ENCODE measurements at regions not wholly inside any gene's neighbourhood (a gene's known extent, or its start where the extent isn't known, plus 50 kb on each side); places are given as distances from the start of the nearest gene placed in this dataset.
"Not testable (repeated sequence)": the region's sequence is repeated elsewhere in the genome, so short reads cannot be mapped to it uniquely, and the experiment has no call there.

- in situ Hi-C loops (cut with HindIII; ENCODE audit: low pct_unique_long_range_greater_than_20kb, low sequenced_read_pairs) = no loop called here
- DNase-seq (ENCODE audit: low read depth, low spot score) = peak; percentile 74
Observed at GRCh38 chr1:189149547-189150375, 1327.9 kb downstream of the BRINP3 start.

- peak; percentile 6 for DNase-seq (ENCODE audit: low read depth, low spot score)
- in situ Hi-C loops (cut with HindIII; ENCODE audit: low pct_unique_long_range_greater_than_20kb, low sequenced_read_pairs) = no loop called here
Observed at GRCh38 chr1:189150624-189151023, 1327.0 kb downstream of the BRINP3 start.

- in situ Hi-C loops (cut with HindIII; ENCODE audit: low pct_unique_long_range_greater_than_20kb, low sequenced_read_pairs) = no loop called here
- no peak for DNase-seq (ENCODE audit: low read depth, low spot score)
Observed at GRCh38 chr1:189151361-189151760, 1326.3 kb downstream of the BRINP3 start.

GRCh38 chr1:189152685-189153084 lies 1325.0 kb downstream of the BRINP3 start:
- DNase-seq (ENCODE audit: low read depth, low spot score) = no peak
- in situ Hi-C loops (cut with HindIII; ENCODE audit: low pct_unique_long_range_greater_than_20kb, low sequenced_read_pairs) = no loop called here

DNA sequence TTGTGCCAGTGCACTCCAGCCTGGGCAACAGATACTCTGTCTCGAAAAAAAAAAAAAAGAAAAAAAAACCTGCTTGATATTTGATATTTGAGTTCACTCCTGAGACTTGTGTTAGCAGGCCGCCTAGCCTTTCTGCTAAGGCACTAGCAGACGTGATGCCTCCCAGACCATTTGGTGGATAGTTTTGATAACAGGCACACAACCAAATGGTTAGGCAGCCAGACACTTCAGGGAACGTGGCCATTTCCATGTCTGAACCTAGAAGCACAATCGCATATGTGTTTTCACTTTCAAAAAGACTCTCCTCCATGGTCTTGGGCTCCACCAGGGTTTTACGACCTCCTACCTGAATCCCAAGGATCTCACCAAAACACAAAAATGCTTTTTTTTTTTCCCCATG lies 1319.5 kb downstream of the BRINP3 start:
- no peak for DNase-seq (ENCODE audit: low read depth, low spot score)
- in situ Hi-C loops (cut with HindIII; ENCODE audit: low pct_unique_long_range_greater_than_20kb, low sequenced_read_pairs) = no loop called here

DNA sequence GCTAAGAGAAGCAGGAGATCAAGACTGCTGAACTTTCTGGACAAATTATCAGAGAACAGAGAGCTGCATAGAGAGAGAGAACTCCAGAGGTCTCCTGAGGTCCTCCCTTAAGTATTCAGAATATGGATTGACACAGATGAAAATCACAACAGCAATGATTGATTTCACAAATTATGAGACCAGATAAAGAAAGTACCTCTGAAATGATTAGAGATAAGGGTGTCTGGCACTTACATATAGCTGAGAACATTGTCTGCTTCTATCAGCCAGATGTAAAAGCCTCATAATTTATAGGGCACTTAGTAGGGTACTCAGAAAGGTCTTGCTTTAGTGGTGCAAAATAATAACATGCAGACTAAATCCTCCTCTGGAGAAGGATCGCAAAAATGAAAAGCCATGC lies 1301.8 kb downstream of the BRINP3 start:
- no peak for DNase-seq (ENCODE audit: low read depth, low spot score)
- in situ Hi-C loops (cut with HindIII; ENCODE audit: low pct_unique_long_range_greater_than_20kb, low sequenced_read_pairs) = no loop called here

DNA sequence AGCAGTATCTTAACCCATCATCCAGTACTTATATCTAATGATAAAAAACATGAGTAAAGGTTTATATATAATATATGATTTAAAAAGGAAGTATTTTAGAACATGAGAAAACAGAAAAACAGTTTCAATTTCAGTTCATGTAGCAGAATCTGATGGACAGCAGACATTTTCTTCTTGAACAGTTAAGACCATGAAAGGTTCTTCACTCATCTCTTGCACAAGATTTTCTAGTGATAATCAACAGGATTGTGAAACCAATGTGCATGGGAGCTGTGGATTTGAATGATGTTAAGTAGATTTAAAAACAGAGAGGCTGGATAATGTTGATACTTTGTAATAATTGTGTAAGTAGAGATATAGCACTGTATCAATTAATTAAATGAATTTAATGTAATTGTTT lies 1297.6 kb downstream of the BRINP3 start:
- in situ Hi-C loops (cut with HindIII; ENCODE audit: low pct_unique_long_range_greater_than_20kb, low sequenced_read_pairs) = no loop called here
- no peak for DNase-seq (ENCODE audit: low read depth, low spot score)

DNA sequence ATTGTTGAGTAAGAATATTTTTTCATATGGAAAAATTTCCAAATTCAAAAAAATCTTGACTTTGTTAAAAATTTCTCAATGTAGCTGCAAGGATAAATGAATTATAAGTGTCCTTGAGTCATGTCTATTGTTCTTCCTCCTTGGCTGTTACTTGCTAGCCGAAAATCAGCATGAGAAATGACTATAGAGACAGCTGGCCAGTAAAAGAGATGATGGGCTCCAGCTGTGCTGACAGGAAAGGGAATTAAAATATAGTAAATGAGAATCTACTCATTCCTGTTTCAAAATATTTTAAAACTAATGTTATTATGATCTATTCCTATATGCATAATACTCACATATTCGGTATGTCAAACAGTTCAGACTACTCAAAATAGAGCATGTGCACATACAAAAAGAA lies 1292.6 kb downstream of the BRINP3 start:
- in situ Hi-C loops (cut with HindIII; ENCODE audit: low pct_unique_long_range_greater_than_20kb, low sequenced_read_pairs) = no loop called here
- DNase-seq (ENCODE audit: low read depth, low spot score) = no peak

DNA sequence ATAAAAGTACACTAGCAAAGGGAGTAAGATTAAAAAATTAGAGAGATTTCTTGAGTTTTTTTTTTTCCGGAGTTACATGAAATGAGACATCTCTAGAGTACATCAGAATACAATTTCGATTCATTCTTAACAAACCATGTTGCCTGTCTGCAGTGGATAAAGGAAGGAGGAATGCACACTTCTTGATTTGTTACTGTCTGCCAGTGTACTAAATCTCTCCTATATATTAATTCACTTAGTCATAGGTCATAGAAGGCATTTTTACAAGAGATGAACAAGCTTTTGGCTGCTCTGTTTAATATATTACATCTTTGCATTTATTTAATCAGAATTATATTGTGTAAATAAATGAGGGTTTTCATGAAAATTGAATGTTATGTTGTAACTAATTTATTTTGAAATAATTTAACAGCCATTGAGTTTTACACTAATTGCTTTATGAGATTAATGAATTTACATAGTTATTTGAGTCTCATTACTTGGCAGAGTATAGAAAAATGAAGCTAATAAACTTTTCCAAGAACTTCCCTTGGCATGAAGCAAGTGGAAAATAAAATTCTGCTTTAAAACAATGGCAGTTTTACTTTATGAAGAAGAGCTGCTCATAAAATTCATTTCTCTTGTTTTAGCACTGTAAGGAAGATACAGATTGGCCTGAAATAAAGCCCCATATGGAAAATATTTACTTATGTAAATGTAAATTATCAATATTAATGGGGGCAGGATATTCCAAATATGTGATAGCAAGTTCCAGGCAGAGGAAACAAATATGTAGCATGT lies 1284.7 kb downstream of the BRINP3 start:
- in situ Hi-C loops (cut with HindIII; ENCODE audit: low pct_unique_long_range_greater_than_20kb, low sequenced_read_pairs) = no loop called here
- no peak for DNase-seq (ENCODE audit: low read depth, low spot score)

- no peak for DNase-seq (ENCODE audit: low read depth, low spot score)
- in situ Hi-C loops (cut with HindIII; ENCODE audit: low pct_unique_long_range_greater_than_20kb, low sequenced_read_pairs) = no loop called here
Observed at GRCh38 chr1:189205863-189206262, 1271.8 kb downstream of the BRINP3 start.

GRCh38 chr1:189206617-189207016 lies 1271.0 kb downstream of the BRINP3 start:
- in situ Hi-C loops (cut with HindIII; ENCODE audit: low pct_unique_long_range_greater_than_20kb, low sequenced_read_pairs) = no loop called here
- DNase-seq (ENCODE audit: low read depth, low spot score) = no peak

GRCh38 chr1:189211742-189212141 lies 1265.9 kb downstream of the BRINP3 start:
- no peak for DNase-seq (ENCODE audit: low read depth, low spot score)

GRCh38 chr1:189212606-189213005 lies 1265.1 kb downstream of the BRINP3 start:
- in situ Hi-C loops (cut with HindIII; ENCODE audit: low pct_unique_long_range_greater_than_20kb, low sequenced_read_pairs) = no loop called here
- no peak for DNase-seq (ENCODE audit: low read depth, low spot score)

More at GRCh38 chr1:189211742-189212141, 1265.9 kb downstream of the BRINP3 start:
- in situ Hi-C loops (cut with HindIII; ENCODE audit: low pct_unique_long_range_greater_than_20kb, low sequenced_read_pairs) = no loop called here

DNA sequence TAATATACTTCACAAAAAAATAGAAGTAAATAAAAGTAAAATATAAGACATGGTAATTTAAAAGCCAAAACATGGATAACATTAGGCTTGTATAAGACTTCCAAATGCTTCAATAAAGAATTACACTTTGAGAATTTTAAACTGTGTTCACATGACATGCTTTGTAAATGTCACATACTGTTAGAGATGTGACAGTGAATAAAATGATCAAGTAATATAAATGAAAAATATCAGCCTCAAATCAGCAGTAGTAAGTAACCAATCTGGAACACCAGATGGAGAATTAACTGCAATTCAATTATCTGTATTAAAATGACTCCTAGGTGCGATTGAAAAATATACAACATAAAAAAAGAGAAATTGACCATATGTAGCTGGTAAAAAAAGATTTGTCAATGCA lies 1260.8 kb downstream of the BRINP3 start:
- no peak for DNase-seq (ENCODE audit: low read depth, low spot score)
- in situ Hi-C loops (cut with HindIII; ENCODE audit: low pct_unique_long_range_greater_than_20kb, low sequenced_read_pairs) = no loop called here

DNA sequence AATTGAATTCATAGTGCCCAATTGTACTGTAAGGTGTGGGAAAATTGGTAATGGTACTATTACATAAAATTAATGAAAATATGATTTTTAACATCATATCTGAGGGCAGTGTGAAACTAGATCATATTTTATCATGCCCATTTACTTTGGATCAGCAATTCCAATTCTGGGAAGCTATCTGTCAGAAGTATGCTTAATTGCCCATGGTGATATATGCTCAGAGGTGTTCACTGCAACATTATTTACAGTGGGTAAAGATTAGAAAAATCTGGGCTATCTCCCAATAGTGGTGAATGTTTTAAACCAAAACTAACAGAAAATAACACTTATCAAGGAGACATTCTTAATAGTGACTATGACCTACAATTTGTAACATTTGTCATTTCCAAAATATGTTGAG lies 1260.0 kb downstream of the BRINP3 start:
- in situ Hi-C loops (cut with HindIII; ENCODE audit: low pct_unique_long_range_greater_than_20kb, low sequenced_read_pairs) = no loop called here
- no peak for DNase-seq (ENCODE audit: low read depth, low spot score)

GRCh38 chr1:189220750-189221149 lies 1256.9 kb downstream of the BRINP3 start:
- in situ Hi-C loops (cut with HindIII; ENCODE audit: low pct_unique_long_range_greater_than_20kb, low sequenced_read_pairs) = no loop called here
- peak; percentile 26 for DNase-seq (ENCODE audit: low read depth, low spot score)

DNA sequence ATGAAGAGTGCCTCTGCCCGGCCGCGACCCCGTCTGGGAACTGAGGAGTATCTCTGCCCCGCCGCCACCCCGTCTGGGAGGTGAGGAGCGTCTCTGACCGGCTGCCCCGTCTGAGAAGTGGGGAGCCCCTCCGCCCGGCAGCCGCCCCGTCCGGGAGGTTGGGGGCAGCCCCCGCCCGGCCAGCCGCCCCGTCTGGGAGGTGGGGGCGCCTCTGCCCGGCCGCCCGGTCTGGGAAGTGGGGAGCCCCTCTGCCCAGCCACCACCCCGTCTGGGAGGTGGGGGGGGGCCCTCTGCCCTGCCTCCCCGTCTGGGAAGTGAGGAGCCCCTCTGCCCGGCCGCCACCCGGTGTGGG lies 1251.9 kb downstream of the BRINP3 start:
- in situ Hi-C loops (cut with HindIII; ENCODE audit: low pct_unique_long_range_greater_than_20kb, low sequenced_read_pairs); DNase-seq (ENCODE audit: low read depth, low spot score): not testable (repeated sequence)

DNA sequence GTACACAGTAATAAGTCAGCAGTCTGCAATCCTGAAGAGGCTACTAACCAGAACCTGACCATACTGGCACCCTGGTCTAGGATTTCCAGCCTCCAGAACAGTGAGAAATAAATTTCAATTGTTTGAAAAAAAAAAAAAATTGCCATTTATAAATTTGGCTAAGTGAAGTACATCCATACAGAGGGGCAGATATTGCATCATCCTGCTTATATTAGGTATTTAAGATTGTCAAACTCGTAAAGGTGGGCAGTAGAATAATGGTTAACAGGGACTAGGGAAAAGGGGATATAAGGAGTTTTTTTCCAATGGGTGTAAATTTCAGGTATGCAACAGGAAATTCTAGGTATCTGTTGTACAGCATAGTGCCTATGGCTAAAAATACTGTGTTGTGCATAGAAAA lies 1250.9 kb downstream of the BRINP3 start:
- DNase-seq (ENCODE audit: low read depth, low spot score) = no peak
- in situ Hi-C loops (cut with HindIII; ENCODE audit: low pct_unique_long_range_greater_than_20kb, low sequenced_read_pairs) = no loop called here

DNA sequence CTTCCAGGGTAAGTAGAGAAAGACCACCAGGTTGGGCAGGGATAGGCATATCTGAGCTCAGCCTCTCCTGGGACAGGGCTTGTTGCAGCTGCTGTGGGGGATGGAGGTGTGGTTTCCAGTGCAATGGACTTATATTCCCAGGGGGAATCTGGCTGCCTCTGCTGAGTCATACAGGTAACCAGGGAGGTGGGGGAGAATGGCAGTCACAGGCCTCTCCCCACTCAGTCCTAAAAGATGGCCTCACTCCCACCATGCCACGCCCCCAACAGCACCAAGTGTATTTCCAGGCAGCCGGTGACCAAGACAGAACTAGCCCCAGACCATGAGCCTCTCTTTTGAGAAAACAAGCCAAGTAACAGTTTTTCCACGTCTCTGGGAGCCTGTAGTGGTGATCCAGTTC lies 1240.7 kb downstream of the BRINP3 start:
- in situ Hi-C loops (cut with HindIII; ENCODE audit: low pct_unique_long_range_greater_than_20kb, low sequenced_read_pairs) = no loop called here
- DNase-seq (ENCODE audit: low read depth, low spot score) = no peak

Data from SK-MEL-5 (cell line).